H9 (cell line): ENCODE measurements at regions not wholly inside any gene's neighbourhood (a gene's known extent, or its start where the extent isn't known, plus 50 kb on each side); places are given as distances from the start of the nearest gene placed in this dataset.

Source experiments
- DNase-seq: peaks from one replicate; pipeline ENCODE4 v3.0.0-alpha.2; 2017
- H2AFZ ChIP-seq: one replicate; pipeline ENCODE4 v1.6.1; 2013; ENCODE audit warnings: mild to moderate bottlenecking, low read length, control low read depth, moderate library complexity
- H2AK5ac ChIP-seq: 2 replicates; pipeline ENCODE4 v1.6.1; 2013; ENCODE audit warnings: low read length, control low read depth, mixed read lengths; ENCODE audit not compliant: insufficient read length
- H2BK120ac ChIP-seq: one replicate; pipeline ENCODE4 v1.6.1; 2013; ENCODE audit warnings: low read depth, mild to moderate bottlenecking, low read length, control low read depth, inconsistent platforms; ENCODE audit not compliant: poor library complexity, severe bottlenecking
- H2BK12ac ChIP-seq: 2 replicates; pipeline ENCODE4 v1.6.1; 2013; ENCODE audit warnings: low read length, control low read depth, mixed read lengths, low read depth; ENCODE audit not compliant: insufficient read length
- H2BK15ac ChIP-seq: 2 replicates; pipeline ENCODE4 v1.6.1; 2013; ENCODE audit warnings: low read depth, low read length, control low read depth
- H2BK20ac ChIP-seq: one replicate; pipeline ENCODE4 v1.6.1; 2013; ENCODE audit warnings: low read depth, mild to moderate bottlenecking, low read length, control low read depth, inconsistent platforms; ENCODE audit not compliant: poor library complexity, severe bottlenecking
- H2BK5ac ChIP-seq: 2 replicates; pipeline ENCODE4 v1.6.1; 2013; ENCODE audit warnings: low read length, control low read depth, mixed read lengths; ENCODE audit not compliant: insufficient read length
- H3K14ac ChIP-seq: 2 replicates; pipeline ENCODE4 v1.6.1; 2013; ENCODE audit warnings: low read length, control low read depth; ENCODE audit not compliant: insufficient read depth
- H3K18ac ChIP-seq: 2 replicates; pipeline ENCODE4 v1.6.1; 2013; ENCODE audit warnings: low read depth, mild to moderate bottlenecking, mixed read lengths, low read length, control low read depth; ENCODE audit not compliant: insufficient read length
- H3K23ac ChIP-seq: 2 replicates; pipeline ENCODE4 v1.6.1; 2013; ENCODE audit warnings: low read length, control low read depth, mixed read lengths, low read depth; ENCODE audit not compliant: insufficient read length
- H3K23me2 ChIP-seq: 2 replicates; pipeline ENCODE4 v1.6.1; 2013; ENCODE audit warnings: low read depth, mild to moderate bottlenecking, mixed read lengths, low read length, control low read depth; ENCODE audit not compliant: insufficient read length, poor library complexity, severe bottlenecking
- H3K27ac ChIP-seq: 2 replicates; pipeline ENCODE4 v1.5.1; 2013; ENCODE audit warnings: low read length, control low read depth, mixed read lengths, low read depth; ENCODE audit not compliant: insufficient read length
- H3K27me3 ChIP-seq: 2 replicates; pipeline ENCODE4 v1.6.1; 2013; ENCODE audit warnings: low read length, control low read depth, inconsistent platforms; ENCODE audit not compliant: insufficient read depth
- H3K4ac ChIP-seq: 2 replicates; pipeline ENCODE4 v1.6.1; 2013; ENCODE audit warnings: low read depth, mild to moderate bottlenecking, control low read depth, inconsistent platforms, low read length, moderate library complexity
- H3K4me1 ChIP-seq: 2 replicates; pipeline ENCODE4 v1.6.1; 2013; ENCODE audit warnings: low read length, control low read depth, inconsistent platforms; ENCODE audit not compliant: insufficient read depth
- H3K4me2 ChIP-seq: 2 replicates; pipeline ENCODE4 v1.6.1; 2013; ENCODE audit warnings: low read length, control low read depth, mixed read lengths; ENCODE audit not compliant: insufficient read length, insufficient read depth
- H3K56ac ChIP-seq: 2 replicates; pipeline ENCODE4 v1.6.1; 2013; ENCODE audit warnings: low read depth, mild to moderate bottlenecking, mixed read lengths, low read length, control low read depth; ENCODE audit not compliant: insufficient read length
- H3K79me1 ChIP-seq: 2 replicates; pipeline ENCODE4 v1.6.1; 2013; ENCODE audit warnings: low read depth, mild to moderate bottlenecking, moderate library complexity, low read length, control low read depth, inconsistent platforms; ENCODE audit not compliant: insufficient read depth, poor library complexity, severe bottlenecking
- H3K79me2 ChIP-seq: 2 replicates; pipeline ENCODE4 v1.6.1; 2013; ENCODE audit warnings: low read length, control low read depth, inconsistent platforms; ENCODE audit not compliant: insufficient read depth
- H3K9ac ChIP-seq: 2 replicates; pipeline ENCODE4 v1.6.1; 2013; ENCODE audit warnings: low read length, control low read depth, mixed read lengths; ENCODE audit not compliant: insufficient read length; ENCODE audit errors: extremely low read depth
- H3K9me3 ChIP-seq: one replicate; pipeline ENCODE4 v1.6.1; 2013; ENCODE audit warnings: low read depth, low read length, inconsistent platforms; ENCODE audit not compliant: control insufficient read depth
- H3T11ph ChIP-seq: one replicate; pipeline ENCODE4 v1.6.1; 2013; ENCODE audit warnings: mild to moderate bottlenecking, low read length, control low read depth, inconsistent platforms
- H4K20me1 ChIP-seq: one replicate; pipeline ENCODE4 v1.6.1; 2013; ENCODE audit not compliant: control insufficient read depth, insufficient read length, insufficient read depth
- H4K5ac ChIP-seq: 2 replicates; pipeline ENCODE4 v1.6.1; 2013; ENCODE audit warnings: low read depth, mild to moderate bottlenecking, mixed read lengths, low read length, control low read depth; ENCODE audit not compliant: insufficient read length
- H4K8ac ChIP-seq: replicated peaks from 2 replicates; pipeline ENCODE4 v1.6.1; 2013; ENCODE audit warnings: low read length, control low read depth, mixed read lengths, low read depth; ENCODE audit not compliant: insufficient read length
- H4K91ac ChIP-seq: 2 replicates; pipeline ENCODE4 v1.6.1; 2013; ENCODE audit warnings: low read depth, mild to moderate bottlenecking, moderate library complexity, mixed read lengths, low read length, control low read depth; ENCODE audit not compliant: insufficient read length
- H3K27ac Mint-ChIP-seq, 3 experiments: 2 replicates in 2 of 3; 3 replicates in 1 of 3; pipeline ENCODE4 v1.8.0; 2020 to 2021; ENCODE audit warnings: mixed read lengths in 3 of 3, mild to moderate bottlenecking in 1 of 3, moderate library complexity in 1 of 3
- H3K27me3 Mint-ChIP-seq: 2 replicates; pipeline ENCODE4 v1.8.0; 2021; ENCODE audit warnings: low read depth, mild to moderate bottlenecking, moderate library complexity, mixed read lengths
- H3K36me3 Mint-ChIP-seq, 3 experiments: 2 replicates in 2 of 3; 3 replicates in 1 of 3; pipeline ENCODE4 v1.8.0; 2020 to 2021; ENCODE audit warnings: low read depth in 3 of 3, mixed read lengths in 3 of 3; ENCODE audit not compliant: insufficient read depth in 1 of 3
- H3K4me1 Mint-ChIP-seq, 2 experiments: 2 replicates each; pipeline ENCODE4 v1.8.0; 2020; ENCODE audit warnings: mixed read lengths in 2 of 2
- H3K4me3 Mint-ChIP-seq, 2 experiments: 2 replicates in 1 of 2; 3 replicates in 1 of 2; pipeline ENCODE4 v1.8.0; 2020 to 2021; ENCODE audit warnings: mild to moderate bottlenecking in 2 of 2, mixed read lengths in 2 of 2, moderate library complexity in 1 of 2
- H3K9me3 Mint-ChIP-seq, 2 experiments: 2 replicates in 1 of 2; 3 replicates in 1 of 2; pipeline ENCODE4 v1.8.0; 2020; ENCODE audit warnings: mild to moderate bottlenecking in 2 of 2, mixed read lengths in 2 of 2, moderate library complexity in 1 of 2
- WGBS: extraction: QIAGEN DNeasy Blood & Tissue Kit; methylation state at CpG from one replicate; pipeline ENCODE4 v1.1.7; 2013; ENCODE audit warnings: missing lambda C conversion rate, low lambda C conversion rate, mixed read lengths; ENCODE audit not compliant: insufficient read length; ENCODE audit errors: extremely low coverage; 5-methylcytosine and 5-hydroxymethylcytosine counted together
- TF ChIP-seq, protein P1 (sequence below): fragments of 200-600 bp; sonication (generic); conservative IDR thresholded peaks from 3 replicates; pipeline ENCODE4 v1.8.0; 2021; ENCODE audit warnings: antibody characterized with exemption, mild to moderate bottlenecking

- no CpG with 5 or more reads among the region's 2 CpGs for WGBS
- Mint-ChIP-seq H3K27ac (no peak overlapping the region), H3K9me3 (peaks cover 31 to 33% of the 10 kb centered on the region in 2 experiments), H3K36me3 (0 out of 7 replicates have a peak, but pooled peaks cover 0 to 4% (median 0%) of the 10 kb centered on the region in 3 experiments), H3K4me3 (no peak overlapping the region), H3K4me1 (0 out of 4 replicates have a peak, but pooled peaks cover 0 to 2% of the 10 kb centered on the region in 2 experiments), H3K27me3 (no peaks in the 10 kb centered on the region; the same call in 1 of the 2 replicates)
- no peak overlapping the region for H3K4me2 ChIP-seq
- TF ChIP-seq, protein P1, sequence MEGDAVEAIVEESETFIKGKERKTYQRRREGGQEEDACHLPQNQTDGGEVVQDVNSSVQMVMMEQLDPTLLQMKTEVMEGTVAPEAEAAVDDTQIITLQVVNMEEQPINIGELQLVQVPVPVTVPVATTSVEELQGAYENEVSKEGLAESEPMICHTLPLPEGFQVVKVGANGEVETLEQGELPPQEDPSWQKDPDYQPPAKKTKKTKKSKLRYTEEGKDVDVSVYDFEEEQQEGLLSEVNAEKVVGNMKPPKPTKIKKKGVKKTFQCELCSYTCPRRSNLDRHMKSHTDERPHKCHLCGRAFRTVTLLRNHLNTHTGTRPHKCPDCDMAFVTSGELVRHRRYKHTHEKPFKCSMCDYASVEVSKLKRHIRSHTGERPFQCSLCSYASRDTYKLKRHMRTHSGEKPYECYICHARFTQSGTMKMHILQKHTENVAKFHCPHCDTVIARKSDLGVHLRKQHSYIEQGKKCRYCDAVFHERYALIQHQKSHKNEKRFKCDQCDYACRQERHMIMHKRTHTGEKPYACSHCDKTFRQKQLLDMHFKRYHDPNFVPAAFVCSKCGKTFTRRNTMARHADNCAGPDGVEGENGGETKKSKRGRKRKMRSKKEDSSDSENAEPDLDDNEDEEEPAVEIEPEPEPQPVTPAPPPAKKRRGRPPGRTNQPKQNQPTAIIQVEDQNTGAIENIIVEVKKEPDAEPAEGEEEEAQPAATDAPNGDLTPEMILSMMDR: no peak
- no peak overlapping the region for H3K23ac ChIP-seq
- no peak overlapping the region for H3K27ac ChIP-seq
- no peak overlapping the region for H2AK5ac ChIP-seq
- H4K20me1 ChIP-seq: no peaks in the 10 kb centered on the region
- H2AFZ ChIP-seq: no peak overlapping the region
- no peak overlapping the region for H3K56ac ChIP-seq
- no peak overlapping the region for H2BK15ac ChIP-seq
- H4K91ac ChIP-seq: no peak overlapping the region
- H3K14ac ChIP-seq: no peak overlapping the region
- no peak overlapping the region for H2BK20ac ChIP-seq
- H2BK12ac ChIP-seq: no peak overlapping the region
- no peak overlapping the region for H3K18ac ChIP-seq
- no peaks in the 10 kb centered on the region for H3K79me2 ChIP-seq
- no peaks in the 10 kb centered on the region for H3K23me2 ChIP-seq
- H3K9me3 ChIP-seq: no peaks in the 10 kb centered on the region
- H2BK5ac ChIP-seq: no peak overlapping the region
- H3K79me1 ChIP-seq: no peaks in the 10 kb centered on the region
- H3K9ac ChIP-seq: no peak overlapping the region
- H3K27me3 ChIP-seq: no peaks in the 10 kb centered on the region
- DNase-seq: no peak
- H4K5ac ChIP-seq: no peak overlapping the region
- H4K8ac ChIP-seq: no peak overlapping the region
- H3T11ph ChIP-seq: no peak overlapping the region
- H3K4me1 ChIP-seq: no peaks in the 10 kb centered on the region
- H2BK120ac ChIP-seq: no peak overlapping the region
- H3K4ac ChIP-seq: no peak overlapping the region
Observed at GRCh38 chrX:10783451-10783995, 163.1 kb upstream of the MID1 start.
